ENCODE measurements at regions not wholly inside any gene's neighbourhood (a gene's known extent, or its start where the extent isn't known, plus 50 kb on each side); places are given as distances from the start of the nearest gene placed in this dataset.

DNA sequence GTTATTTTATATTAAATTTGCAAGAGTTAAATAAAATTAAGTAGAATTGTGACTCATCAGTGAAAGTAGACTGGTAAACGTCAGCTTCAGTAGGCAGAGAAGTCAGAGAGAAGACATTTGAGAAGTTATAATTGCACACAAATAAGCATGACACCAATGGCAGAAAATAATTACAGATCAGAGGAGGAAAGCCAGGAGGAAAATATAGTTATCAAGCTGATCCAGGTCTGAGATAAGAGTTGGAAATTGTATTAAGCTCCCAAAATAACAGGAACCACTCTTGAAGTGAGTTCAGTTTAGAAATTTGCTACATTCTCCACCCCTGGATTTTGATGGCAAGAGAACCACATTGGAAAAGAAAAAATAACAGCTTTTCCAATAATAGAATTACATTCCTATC lies 533.8 kb upstream of the CHORDC1 start:
- H4K20me1 ChIP-seq (ENCODE audit: insufficient read depth, poor library complexity, severe bottlenecking), result no peaks in the 10 kb centered on the region
- DNase-seq (ENCODE audit: low spot score), result no peak
- H3K9me3 ChIP-seq (ENCODE audit: low read depth), result no peaks in the 10 kb centered on the region
- 61% methylated on average over 1 of the region's 1 CpG for WGBS (ENCODE audit: low lambda C conversion rate, missing lambda C conversion rate)
- H3K36me3 ChIP-seq (replicated peaks; ENCODE audit: insufficient read depth, low read depth), result no peaks in the 10 kb centered on the region
- H3K4me2 ChIP-seq, result no peak overlapping the region
- no peaks in the 10 kb centered on the region for H3K27me3 ChIP-seq
- no peak for TF ChIP-seq EZH2 (IDR thresholded peaks at IDR 0.05; ENCODE audit: borderline replicate concordance)
- no peak for TF ChIP-seq EZH2phosphoT487 (IDR thresholded peaks at IDR 0.05; ENCODE audit: low read depth, severe bottlenecking, unreplicated experiment)
- no peak for TF ChIP-seq CTCF (IDR thresholded peaks at IDR 0.05; ENCODE audit: poor library complexity)
- H3K4me1 ChIP-seq (ENCODE audit: insufficient read depth), result no peaks in the 10 kb centered on the region
- no peaks in the 10 kb centered on the region for H3K9me2 ChIP-seq (replicated peaks; ENCODE audit: insufficient read depth)
- H2AFZ ChIP-seq, result no peak overlapping the region
- H3K27ac ChIP-seq, result no peak overlapping the region
- no peak overlapping the region for H3K4me3 ChIP-seq
- no peaks in the 10 kb centered on the region for H3K79me2 ChIP-seq

DNA sequence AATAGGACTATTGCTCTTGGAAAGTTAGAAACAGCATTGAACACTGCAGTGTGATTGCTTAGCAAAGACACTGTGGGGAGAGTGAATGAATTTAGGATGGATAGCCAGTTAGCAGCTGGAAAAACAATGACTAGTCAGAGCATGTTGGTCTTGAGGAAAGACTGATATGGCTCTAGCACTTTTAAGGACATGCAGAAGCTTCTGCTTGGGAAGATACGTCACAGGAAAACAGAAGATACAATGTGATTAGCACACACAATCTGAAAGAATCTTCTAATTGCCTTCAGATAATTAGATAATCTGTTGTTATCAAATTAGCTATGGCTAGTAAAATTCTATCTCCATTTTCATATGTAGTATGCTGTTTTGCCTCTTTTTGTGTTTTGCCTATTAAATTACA lies 530.7 kb upstream of the CHORDC1 start:
- Histone ChIP-seq H3K9me2 (replicated peaks; ENCODE audit: insufficient read depth) (no peaks in the 10 kb centered on the region), H3K9me3 (ENCODE audit: low read depth) (no peaks in the 10 kb centered on the region), H3K4me2 (no peak overlapping the region), H2AFZ (no peak overlapping the region), H3K36me3 (replicated peaks; ENCODE audit: insufficient read depth, low read depth) (no peaks in the 10 kb centered on the region), H4K20me1 (ENCODE audit: insufficient read depth, poor library complexity, severe bottlenecking) (no peaks in the 10 kb centered on the region), H3K79me2 (no peaks in the 10 kb centered on the region), H3K27me3 (no peaks in the 10 kb centered on the region), H3K27ac (no peak overlapping the region), H3K4me1 (ENCODE audit: insufficient read depth) (no peaks in the 10 kb centered on the region), H3K4me3 (no peak overlapping the region)
- TF ChIP-seq EZH2 (IDR thresholded peaks at IDR 0.05; ENCODE audit: borderline replicate concordance) (no peak), CTCF (IDR thresholded peaks at IDR 0.05; ENCODE audit: poor library complexity) (no peak), EZH2phosphoT487 (IDR thresholded peaks at IDR 0.05; ENCODE audit: low read depth, severe bottlenecking, unreplicated experiment) (no peak)
- 90% methylated on average over 1 of the region's 1 CpG for WGBS (ENCODE audit: low lambda C conversion rate, missing lambda C conversion rate)
- no peak for DNase-seq (ENCODE audit: low spot score)

DNA sequence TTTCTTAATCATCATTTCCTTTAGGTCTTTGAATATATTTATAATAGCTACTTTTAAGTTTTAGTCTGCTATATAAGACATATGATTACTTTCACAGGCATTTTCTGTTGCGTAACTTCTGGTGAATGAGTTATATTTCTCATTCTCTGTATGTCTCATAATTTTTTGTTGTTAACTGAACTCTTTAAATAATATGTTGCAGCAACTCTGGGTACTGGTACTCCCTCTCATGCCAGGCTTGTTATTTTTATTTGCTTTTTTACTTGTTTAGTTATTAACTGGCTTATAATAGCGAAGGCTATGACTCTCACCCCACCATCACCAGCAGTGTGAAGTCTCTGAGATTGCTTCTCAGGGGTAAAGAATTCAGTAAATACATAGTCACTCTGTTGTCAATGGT lies 524.2 kb upstream of the CHORDC1 start:
- no peaks in the 10 kb centered on the region for H3K9me2 ChIP-seq (replicated peaks; ENCODE audit: insufficient read depth)
- H3K27me3 ChIP-seq, result no peaks in the 10 kb centered on the region
- H3K36me3 ChIP-seq (replicated peaks; ENCODE audit: insufficient read depth, low read depth), result no peaks in the 10 kb centered on the region
- no peaks in the 10 kb centered on the region for H3K4me1 ChIP-seq (ENCODE audit: insufficient read depth)
- H3K4me3 ChIP-seq, result no peak overlapping the region
- 72% methylated on average over 2 of the region's 2 CpGs for WGBS (ENCODE audit: low lambda C conversion rate, missing lambda C conversion rate)
- H3K9me3 ChIP-seq (ENCODE audit: low read depth), result no peaks in the 10 kb centered on the region
- no peaks in the 10 kb centered on the region for H4K20me1 ChIP-seq (ENCODE audit: insufficient read depth, poor library complexity, severe bottlenecking)
- no peak overlapping the region for H3K4me2 ChIP-seq
- H3K27ac ChIP-seq, result no peak overlapping the region
- TF ChIP-seq CTCF (IDR thresholded peaks at IDR 0.05; ENCODE audit: poor library complexity) (no peak), EZH2 (IDR thresholded peaks at IDR 0.05; ENCODE audit: borderline replicate concordance) (no peak)
- no peak overlapping the region for H2AFZ ChIP-seq
- no peaks in the 10 kb centered on the region for H3K79me2 ChIP-seq
- DNase-seq (ENCODE audit: low spot score), result no peak

GRCh38 chr11:90744169-90744568 lies 521.3 kb upstream of the CHORDC1 start:
- Histone ChIP-seq H3K4me1 (ENCODE audit: insufficient read depth) (no peaks in the 10 kb centered on the region), H4K20me1 (ENCODE audit: insufficient read depth, poor library complexity, severe bottlenecking) (no peaks in the 10 kb centered on the region), H3K9me2 (replicated peaks; ENCODE audit: insufficient read depth) (no peaks in the 10 kb centered on the region), H3K36me3 (replicated peaks; ENCODE audit: insufficient read depth, low read depth) (no peaks in the 10 kb centered on the region), H3K27me3 (no peaks in the 10 kb centered on the region), H3K4me3 (no peak overlapping the region), H3K79me2 (no peaks in the 10 kb centered on the region), H3K9me3 (ENCODE audit: low read depth) (no peaks in the 10 kb centered on the region), H2AFZ (no peak overlapping the region), H3K27ac (no peak overlapping the region), H3K4me2 (no peak overlapping the region)
- TF ChIP-seq EZH2phosphoT487 (IDR thresholded peaks at IDR 0.05; ENCODE audit: low read depth, severe bottlenecking, unreplicated experiment) (no peak), EZH2 (IDR thresholded peaks at IDR 0.05; ENCODE audit: borderline replicate concordance) (no peak), CTCF (IDR thresholded peaks at IDR 0.05; ENCODE audit: poor library complexity) (no peak)
- whole genome bisulfite sequencing (ENCODE audit: low lambda C conversion rate, missing lambda C conversion rate), result 75% methylated on average over 1 of the region's 1 CpG
- no peak for DNase-seq (ENCODE audit: low spot score)

Measured in hepatocyte (in vitro differentiated cells).